T-helper 17 cell (primary cell): ENCODE measurements at regions not wholly inside any gene's neighbourhood (a gene's known extent, or its start where the extent isn't known, plus 50 kb on each side); places are given as distances from the start of the nearest gene placed in this dataset.

ENCODE experiments used
- ATAC-seq: fragments of 150-1000 bp; cut with Tn5 transposase; 2 replicates; pipeline ENCODE4 v1.10.0; 2021; ENCODE audit warnings: mild to moderate bottlenecking, moderate library complexity
- DNase-seq, 3 donors: peaks; one replicate each; pipeline versions ENCODE4 v3.0.0 to v3.0.0-alpha.2; 2020 to 2021
- H3K9me3 ChIP-seq: one replicate; pipeline ENCODE4 v1.7.0; 2013; ENCODE audit warnings: low read length, mild to moderate bottlenecking; ENCODE audit not compliant: control insufficient read depth, poor library complexity, severe bottlenecking
- H3K27ac Mint-ChIP-seq: one replicate; pipeline ENCODE4 v1.8.0; 2022; ENCODE audit warnings: mild to moderate bottlenecking, moderate library complexity, mixed read lengths
- H3K27me3 Mint-ChIP-seq: one replicate; pipeline ENCODE4 v1.8.0; 2022; ENCODE audit warnings: mixed read lengths
- H3K36me3 Mint-ChIP-seq: one replicate; pipeline ENCODE4 v1.8.0; 2022; ENCODE audit warnings: low read depth, mixed read lengths
- H3K4me1 Mint-ChIP-seq: one replicate; pipeline ENCODE4 v1.8.0; 2022; ENCODE audit warnings: mild to moderate bottlenecking, mixed read lengths
- H3K4me3 Mint-ChIP-seq: one replicate; pipeline ENCODE4 v1.8.0; 2022; ENCODE audit warnings: mild to moderate bottlenecking, moderate library complexity, mixed read lengths

GRCh38 chr19:31985001-31985605 is 360.3 kb upstream of the ZNF507 start:
- Mint-ChIP-seq H3K36me3 (no peaks in the 10 kb centered on the region), H3K4me1 (no peaks in the 10 kb centered on the region), H3K27me3 (no peaks in the 10 kb centered on the region), H3K27ac (no peak overlapping the region), H3K4me3 (no peak overlapping the region)
- no peaks in the 10 kb centered on the region for H3K9me3 ChIP-seq
- no peak for ATAC-seq
- no peak for DNase-seq

DNA sequence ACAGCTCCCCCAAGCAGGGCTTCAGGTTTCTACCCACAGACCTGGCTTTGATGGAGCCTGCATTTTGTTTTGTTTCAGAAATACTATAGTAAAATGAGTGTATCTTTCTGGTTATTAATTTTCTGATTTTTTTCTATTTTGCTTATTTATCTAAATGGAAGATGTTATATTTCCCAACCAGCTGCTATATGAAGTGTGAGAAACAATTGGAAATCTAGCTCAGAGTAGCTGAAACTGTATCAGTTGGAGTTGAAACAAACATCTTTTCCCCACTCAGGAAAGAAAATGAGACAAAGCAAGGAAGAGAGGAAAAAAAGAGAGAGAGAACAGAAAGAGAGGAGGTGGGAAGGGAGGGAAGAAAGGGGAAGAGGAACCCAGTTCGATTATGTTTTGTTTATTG is 358.5 kb upstream of the ZNF507 start:
- no peak for ATAC-seq
- H3K36me3 Mint-ChIP-seq, result no peaks in the 10 kb centered on the region

GRCh38 chr19:31988256-31988655 is 357.2 kb upstream of the ZNF507 start:
- H3K36me3 Mint-ChIP-seq, result no peaks in the 10 kb centered on the region
- no peak overlapping the region for H3K4me3 Mint-ChIP-seq
- ATAC-seq, result no peak
- H3K27me3 Mint-ChIP-seq, result no peaks in the 10 kb centered on the region
- H3K9me3 ChIP-seq, result no peaks in the 10 kb centered on the region
- no peak overlapping the region for H3K27ac Mint-ChIP-seq
- no peaks in the 10 kb centered on the region for H3K4me1 Mint-ChIP-seq
- no peak for DNase-seq

More for the DNA sequence above, 358.5 kb upstream of the ZNF507 start:
- no peak for DNase-seq
- H3K4me1 Mint-ChIP-seq, result no peaks in the 10 kb centered on the region
- no peaks in the 10 kb centered on the region for H3K27me3 Mint-ChIP-seq
- H3K4me3 Mint-ChIP-seq, result no peak overlapping the region
- H3K27ac Mint-ChIP-seq, result no peak overlapping the region
- no peaks in the 10 kb centered on the region for H3K9me3 ChIP-seq

GRCh38 chr19:31991984-31992655 is 353.3 kb upstream of the ZNF507 start:
- no peaks in the 10 kb centered on the region for H3K4me1 Mint-ChIP-seq
- H3K36me3 Mint-ChIP-seq, result no peaks in the 10 kb centered on the region
- H3K27ac Mint-ChIP-seq, result no peak overlapping the region
- H3K4me3 Mint-ChIP-seq, result no peak overlapping the region
- ATAC-seq (no peak), DNase-seq (no peak)
- no peaks in the 10 kb centered on the region for H3K9me3 ChIP-seq
- no peaks in the 10 kb centered on the region for H3K27me3 Mint-ChIP-seq

- H3K27me3 Mint-ChIP-seq, result no peaks in the 10 kb centered on the region
- DNase-seq (no peak), ATAC-seq (no peak)
- H3K27ac Mint-ChIP-seq, result no peak overlapping the region
- H3K9me3 ChIP-seq, result no peaks in the 10 kb centered on the region
- H3K4me1 Mint-ChIP-seq, result no peaks in the 10 kb centered on the region
- H3K4me3 Mint-ChIP-seq, result no peak overlapping the region
- no peaks in the 10 kb centered on the region for H3K36me3 Mint-ChIP-seq
Measured at GRCh38 chr19:31992750-31993149, 352.7 kb upstream of the ZNF507 start.

- DNase-seq, result no peak
- H3K27me3 Mint-ChIP-seq, result no peaks in the 10 kb centered on the region
- no peaks in the 10 kb centered on the region for H3K9me3 ChIP-seq
- no peaks in the 10 kb centered on the region for H3K36me3 Mint-ChIP-seq
- H3K4me3 Mint-ChIP-seq, result no peak overlapping the region
- no peak for ATAC-seq
- no peaks in the 10 kb centered on the region for H3K4me1 Mint-ChIP-seq
- no peak overlapping the region for H3K27ac Mint-ChIP-seq
Measured at GRCh38 chr19:31995546-31995945, 349.9 kb upstream of the ZNF507 start.

DNA sequence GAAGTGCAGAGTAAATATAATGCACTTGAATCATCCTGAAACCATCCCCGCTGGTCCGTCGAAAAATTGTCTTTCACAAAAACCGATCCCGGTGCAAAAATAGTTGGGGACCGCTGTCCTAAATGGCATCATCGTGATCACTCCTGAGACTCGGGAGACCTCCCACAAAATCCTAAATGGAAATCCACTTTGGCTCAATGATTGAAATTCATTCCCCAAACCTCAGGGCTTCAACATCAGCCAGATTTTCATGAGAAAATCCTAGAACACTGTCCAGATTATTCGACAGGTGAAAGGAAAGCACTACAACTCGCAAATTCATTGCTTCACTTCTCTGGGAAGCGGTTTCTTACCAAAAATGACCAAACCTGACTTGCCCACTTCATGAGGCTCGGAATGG is 335.3 kb upstream of the ZNF507 start:
- Mint-ChIP-seq H3K4me3 (no peak overlapping the region), H3K27ac (no peak overlapping the region), H3K4me1 (no peaks in the 10 kb centered on the region), H3K36me3 (no peaks in the 10 kb centered on the region), H3K27me3 (peaks cover 4% of the 10 kb centered on the region)
- H3K9me3 ChIP-seq, result no peaks in the 10 kb centered on the region
- no peak for ATAC-seq
- no peak for DNase-seq

DNA sequence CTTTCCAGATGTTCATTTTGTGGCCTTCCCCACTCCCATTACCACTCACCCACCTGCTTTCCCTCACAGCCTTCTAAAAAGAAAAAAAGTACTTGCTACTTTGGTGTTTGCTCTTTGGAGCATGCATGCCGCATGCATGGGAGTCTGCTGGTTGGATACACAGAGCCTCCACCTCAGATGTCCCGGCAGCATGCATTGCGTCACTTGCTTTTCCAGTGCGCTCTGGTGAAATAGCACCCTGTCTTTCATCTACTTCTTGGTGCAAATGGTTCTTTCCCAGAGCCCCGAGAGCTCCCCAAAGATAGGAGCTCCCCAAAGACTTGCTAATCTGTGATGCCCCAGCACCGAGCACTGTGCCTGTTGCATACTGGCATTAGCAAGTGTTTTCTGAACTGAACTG is 333.2 kb upstream of the ZNF507 start:
- no peaks in the 10 kb centered on the region for H3K36me3 Mint-ChIP-seq
- no peaks in the 10 kb centered on the region for H3K4me1 Mint-ChIP-seq
- no peak overlapping the region for H3K4me3 Mint-ChIP-seq
- H3K27ac Mint-ChIP-seq, result no peak overlapping the region
- ATAC-seq (no peak), DNase-seq (no peak)
- no peaks in the 10 kb centered on the region for H3K9me3 ChIP-seq
- peaks cover 4% of the 10 kb centered on the region for H3K27me3 Mint-ChIP-seq

GRCh38 chr19:32012886-32013631 is 332.4 kb upstream of the ZNF507 start:
- Mint-ChIP-seq H3K27ac (no peak overlapping the region), H3K27me3 (peaks cover 4% of the 10 kb centered on the region), H3K4me3 (no peak overlapping the region), H3K36me3 (no peaks in the 10 kb centered on the region), H3K4me1 (no peaks in the 10 kb centered on the region)
- no peak for ATAC-seq
- no peak for DNase-seq
- H3K9me3 ChIP-seq, result no peaks in the 10 kb centered on the region

GRCh38 chr19:32017176-32017953 is 328.0 kb upstream of the ZNF507 start:
- no peaks in the 10 kb centered on the region for H3K36me3 Mint-ChIP-seq
- DNase-seq (no peak), ATAC-seq (no peak)
- H3K27me3 Mint-ChIP-seq, result peaks cover under 1% of the 10 kb centered on the region
- H3K4me1 Mint-ChIP-seq, result no peaks in the 10 kb centered on the region
- no peak overlapping the region for H3K27ac Mint-ChIP-seq
- no peak overlapping the region for H3K4me3 Mint-ChIP-seq
- no peaks in the 10 kb centered on the region for H3K9me3 ChIP-seq

GRCh38 chr19:32018014-32018413 is 327.4 kb upstream of the ZNF507 start:
- ATAC-seq (no peak), DNase-seq (no peak)
- Mint-ChIP-seq H3K4me3 (no peak overlapping the region), H3K27ac (no peak overlapping the region), H3K4me1 (no peaks in the 10 kb centered on the region), H3K27me3 (no peaks in the 10 kb centered on the region), H3K36me3 (no peaks in the 10 kb centered on the region)
- no peaks in the 10 kb centered on the region for H3K9me3 ChIP-seq

- H3K27me3 Mint-ChIP-seq, result no peaks in the 10 kb centered on the region
- H3K27ac Mint-ChIP-seq, result no peak overlapping the region
- no peaks in the 10 kb centered on the region for H3K36me3 Mint-ChIP-seq
- H3K4me3 Mint-ChIP-seq, result no peak overlapping the region
- no peaks in the 10 kb centered on the region for H3K9me3 ChIP-seq
- H3K4me1 Mint-ChIP-seq, result no peaks in the 10 kb centered on the region
- no peak for ATAC-seq
- no peak for DNase-seq
Measured at GRCh38 chr19:32020538-32020937, 324.9 kb upstream of the ZNF507 start.

- no peaks in the 10 kb centered on the region for H3K4me1 Mint-ChIP-seq
- no peak overlapping the region for H3K4me3 Mint-ChIP-seq
- H3K36me3 Mint-ChIP-seq, result no peaks in the 10 kb centered on the region
- no peaks in the 10 kb centered on the region for H3K9me3 ChIP-seq
- no peak for DNase-seq
- ATAC-seq, result no peak
- H3K27me3 Mint-ChIP-seq, result no peaks in the 10 kb centered on the region
- no peak overlapping the region for H3K27ac Mint-ChIP-seq
Measured at GRCh38 chr19:32022044-32022640, 323.3 kb upstream of the ZNF507 start.
